Caco-2 (cell line): ENCODE measurements at regions not wholly inside any gene's neighbourhood (a gene's known extent, or its start where the extent isn't known, plus 50 kb on each side); places are given as distances from the start of the nearest gene placed in this dataset.

ENCODE experiments used
- BruUV-seq: library from RNA; stranded (reverse); fragments of 400-500 nt; replicated peaks from 2 replicates; lab custom pipeline; 2021; lab: Mats Ljungman, UMichigan
- CTCF ChIA-PET: fragments of 300-600 bp; sonication (Branson Sonifier 250); formaldehyde crosslinking; loops from one replicate; lab custom pipeline; 2022; ENCODE audit warnings: antibody characterized with exemption; lab: Charles Lee
- POLR2A ChIA-PET: fragments of 300-600 bp; sonication (Branson Sonifier 250); formaldehyde crosslinking; loops from one replicate; lab custom pipeline; 2022; ENCODE audit warnings: antibody characterized with exemption; lab: Charles Lee
- DNase-seq, 2 experiments: peaks; one replicate each; pipeline versions ENCODE4 v3.0.0 to v3.0.0-alpha.2; 2020 to 2022
- H3K27me3 ChIP-seq: replicated peaks from 2 replicates; pipeline ENCODE4 v1.6.0; 2011; ENCODE audit warnings: low read length; ENCODE audit not compliant: control insufficient read depth, insufficient read depth
- H3K36me3 ChIP-seq: 2 replicates; pipeline ENCODE4 v1.5.1; 2011; ENCODE audit warnings: low read length; ENCODE audit not compliant: control insufficient read depth, insufficient read depth
- H3K4me1 ChIP-seq: fragments of 250-450 bp; sonication (Bioruptor Pico); 2 replicates; pipeline ENCODE4 v1.5.1; 2020; ENCODE audit warnings: mild to moderate bottlenecking
- H3K4me3 ChIP-seq: 2 replicates; pipeline ENCODE4 v1.5.1; 2011; ENCODE audit warnings: low read depth, mild to moderate bottlenecking, control low read depth, low read length
- H3K9me3 ChIP-seq: fragments of 250-450 bp; sonication (Bioruptor Pico); 2 replicates; pipeline ENCODE4 v1.5.1; 2020; ENCODE audit warnings: mild to moderate bottlenecking, moderate library complexity
- H3K27ac Mint-ChIP-seq: one replicate; pipeline ENCODE4 v1.8.0; 2022; ENCODE audit warnings: mixed read lengths; ENCODE audit not compliant: unreplicated experiment
- H3K27me3 Mint-ChIP-seq: one replicate; pipeline ENCODE4 v1.8.0; 2022; ENCODE audit warnings: mixed read lengths; ENCODE audit not compliant: insufficient read depth, unreplicated experiment
- H3K36me3 Mint-ChIP-seq: one replicate; pipeline ENCODE4 v1.8.0; 2022; ENCODE audit warnings: mild to moderate bottlenecking, mixed read lengths; ENCODE audit not compliant: insufficient read depth, unreplicated experiment
- H3K4me1 Mint-ChIP-seq: one replicate; pipeline ENCODE4 v1.8.0; 2022; ENCODE audit warnings: low read depth, mixed read lengths; ENCODE audit not compliant: unreplicated experiment
- H3K4me3 Mint-ChIP-seq: one replicate; pipeline ENCODE4 v1.8.0; 2022; ENCODE audit warnings: mild to moderate bottlenecking, moderate library complexity, mixed read lengths; ENCODE audit not compliant: unreplicated experiment
- H3K9me3 Mint-ChIP-seq: one replicate; pipeline ENCODE4 v1.8.0; 2022; ENCODE audit warnings: mixed read lengths; ENCODE audit not compliant: unreplicated experiment
- intact Hi-C: fragments of 100-400 bp; cut with micrococcal nuclease; formaldehyde crosslinking; loops from one replicate; pipeline ENCODE4 v1.10.0; 2022; ENCODE audit not compliant: unreplicated experiment
- TF ChIP-seq, protein P1 (sequence below), 2 experiments: fragments of 200-600 bp in 1 of 2; IDR thresholded peaks; 1 replicate in 1 of 2; 2 replicates in 1 of 2; pipeline versions ENCODE4 v1.5.1 to v1.8.0; 2011 to 2022; ENCODE audit warnings: antibody characterized with exemption in 1 of 2, control low read depth in 1 of 2, inconsistent platforms in 1 of 2, low read depth in 1 of 2, low read length in 1 of 2, mild to moderate bottlenecking in 1 of 2, moderate library complexity in 1 of 2; ENCODE audit not compliant: insufficient read depth in 1 of 2, severe bottlenecking in 1 of 2, unreplicated experiment in 1 of 2

DNA sequence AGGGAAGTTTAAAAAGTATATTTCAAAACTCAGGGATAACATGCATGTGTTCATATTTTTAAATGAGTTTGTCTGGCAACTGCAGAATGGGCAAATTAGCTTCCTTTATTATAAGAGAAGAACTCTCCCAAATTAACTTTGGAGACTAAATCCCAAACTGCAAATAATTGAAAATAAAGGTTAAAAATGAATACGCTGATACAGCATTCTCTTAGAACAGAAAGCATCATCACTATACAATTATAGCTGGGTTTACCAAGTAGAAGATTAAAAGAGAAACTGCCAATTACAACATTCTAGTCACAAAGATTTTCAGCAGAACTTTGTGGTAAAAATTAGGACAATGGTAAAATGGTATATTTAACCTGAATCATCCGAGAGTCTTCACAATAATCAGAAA lies 73.3 kb downstream of the OLFM4 start:
- Mint-ChIP-seq H3K4me1 (peaks cover 13% of the 10 kb centered on the region), H3K27ac (no peak overlapping the region), H3K36me3 (no peaks in the 10 kb centered on the region), H3K4me3 (no peak overlapping the region), H3K9me3 (peaks cover 9% of the 10 kb centered on the region), H3K27me3 (no peaks in the 10 kb centered on the region)
- intact Hi-C loops: no loop called here
- H3K9me3 ChIP-seq: peaks cover 7% of the 10 kb centered on the region; the same call in 1 of the 2 replicates
- H3K36me3 ChIP-seq: no peaks in the 10 kb centered on the region
- no peak for DNase-seq
- ChIA-PET POLR2A (no interaction called here), CTCF (no interaction called here)
- no peaks in the 10 kb centered on the region for H3K27me3 ChIP-seq
- peaks cover 18% of the 10 kb centered on the region for H3K4me1 ChIP-seq
- H3K4me3 ChIP-seq: no peak overlapping the region
- TF ChIP-seq, protein P1, sequence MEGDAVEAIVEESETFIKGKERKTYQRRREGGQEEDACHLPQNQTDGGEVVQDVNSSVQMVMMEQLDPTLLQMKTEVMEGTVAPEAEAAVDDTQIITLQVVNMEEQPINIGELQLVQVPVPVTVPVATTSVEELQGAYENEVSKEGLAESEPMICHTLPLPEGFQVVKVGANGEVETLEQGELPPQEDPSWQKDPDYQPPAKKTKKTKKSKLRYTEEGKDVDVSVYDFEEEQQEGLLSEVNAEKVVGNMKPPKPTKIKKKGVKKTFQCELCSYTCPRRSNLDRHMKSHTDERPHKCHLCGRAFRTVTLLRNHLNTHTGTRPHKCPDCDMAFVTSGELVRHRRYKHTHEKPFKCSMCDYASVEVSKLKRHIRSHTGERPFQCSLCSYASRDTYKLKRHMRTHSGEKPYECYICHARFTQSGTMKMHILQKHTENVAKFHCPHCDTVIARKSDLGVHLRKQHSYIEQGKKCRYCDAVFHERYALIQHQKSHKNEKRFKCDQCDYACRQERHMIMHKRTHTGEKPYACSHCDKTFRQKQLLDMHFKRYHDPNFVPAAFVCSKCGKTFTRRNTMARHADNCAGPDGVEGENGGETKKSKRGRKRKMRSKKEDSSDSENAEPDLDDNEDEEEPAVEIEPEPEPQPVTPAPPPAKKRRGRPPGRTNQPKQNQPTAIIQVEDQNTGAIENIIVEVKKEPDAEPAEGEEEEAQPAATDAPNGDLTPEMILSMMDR (IDR thresholded peaks at IDR 0.05; ENCODE audit: insufficient read depth in 1 of 2, low read depth in 1 of 2, low read length in 1 of 2, severe bottlenecking in 1 of 2, unreplicated experiment in 1 of 2): no peak
- BruUV-seq: no TSS peak

GRCh38 chr13:53104136-53104535 lies 75.5 kb downstream of the OLFM4 start:
- Mint-ChIP-seq H3K27me3 (peaks cover 2% of the 10 kb centered on the region), H3K9me3 (no peaks in the 10 kb centered on the region), H3K27ac (no peak overlapping the region), H3K4me1 (peaks cover 6% of the 10 kb centered on the region), H3K36me3 (no peaks in the 10 kb centered on the region), H3K4me3 (no peak overlapping the region)
- no TSS peak for BruUV-seq
- Histone ChIP-seq H3K9me3 (no peaks in the 10 kb centered on the region), H3K36me3 (no peaks in the 10 kb centered on the region), H3K4me1 (peaks cover 11% of the 10 kb centered on the region), H3K4me3 (no peak overlapping the region), H3K27me3 (no peaks in the 10 kb centered on the region)
- no peak for DNase-seq
- intact Hi-C loops: no loop called here
- POLR2A ChIA-PET: no interaction called here
- CTCF ChIA-PET: no interaction called here
- TF ChIP-seq, protein P1 (IDR thresholded peaks at IDR 0.05; ENCODE audit: insufficient read depth in 1 of 2, low read depth in 1 of 2, low read length in 1 of 2, severe bottlenecking in 1 of 2, unreplicated experiment in 1 of 2): no peak

- intact Hi-C loops: no loop called here
- no peaks in the 10 kb centered on the region for H3K36me3 Mint-ChIP-seq
These were observed 76.9 kb downstream of the OLFM4 start for GRCh38 chr13:53105477-53105876.

More at GRCh38 chr13:53105477-53105876, 76.9 kb downstream of the OLFM4 start:
- ChIA-PET CTCF (no interaction called here), POLR2A (no interaction called here)
- no peaks in the 10 kb centered on the region for H3K9me3 ChIP-seq
- no peak overlapping the region for H3K4me3 ChIP-seq
- peaks cover 10% of the 10 kb centered on the region for H3K4me1 ChIP-seq
- no peak for DNase-seq
- H3K27me3 ChIP-seq: no peaks in the 10 kb centered on the region
- no TSS peak for BruUV-seq
- TF ChIP-seq, protein P1 (IDR thresholded peaks at IDR 0.05; ENCODE audit: insufficient read depth in 1 of 2, low read depth in 1 of 2, low read length in 1 of 2, severe bottlenecking in 1 of 2, unreplicated experiment in 1 of 2): no peak
- no peak overlapping the region for H3K4me3 Mint-ChIP-seq
- no peak overlapping the region for H3K27ac Mint-ChIP-seq
- H3K27me3 Mint-ChIP-seq: peaks cover 2% of the 10 kb centered on the region
- no peaks in the 10 kb centered on the region for H3K4me1 Mint-ChIP-seq
- no peaks in the 10 kb centered on the region for H3K9me3 Mint-ChIP-seq
- H3K36me3 ChIP-seq: no peaks in the 10 kb centered on the region
